Activated CD4-positive, alpha-beta T cell treated with anti-CD3 and anti-CD28 coated beads for 48 hours (primary cell): ENCODE measurements at regions not wholly inside any gene's neighbourhood (a gene's known extent, or its start where the extent isn't known, plus 50 kb on each side); places are given as distances from the start of the nearest gene placed in this dataset.
"Not testable (repeated sequence)": the region's sequence is repeated elsewhere in the genome, so short reads cannot be mapped to it uniquely, and the experiment has no call there.

Experiments
- DNase-seq: peaks from one replicate; pipeline ENCODE4 v3.0.0-alpha.2; 2020

- no peak for DNase-seq
These were observed 504.1 kb downstream of the RPL10L start for GRCh38 chr14:46147452-46147851.

- DNase-seq, result no peak
These were observed 504.6 kb downstream of the RPL10L start for GRCh38 chr14:46147024-46147423.

GRCh38 chr14:46140445-46140844, 511.1 kb downstream of the RPL10L start:
- DNase-seq, result no peak

GRCh38 chr14:46139649-46140048, 511.9 kb downstream of the RPL10L start:
- DNase-seq, result no peak

- no peak for DNase-seq
These were observed 513.8 kb downstream of the RPL10L start for GRCh38 chr14:46137786-46138185.

- DNase-seq, result no peak
These were observed 515.1 kb downstream of the RPL10L start for GRCh38 chr14:46136456-46136855.

GRCh38 chr14:46108228-46108627, 543.4 kb downstream of the RPL10L start:
- no peak for DNase-seq

GRCh38 chr14:46100901-46101300, 550.7 kb downstream of the RPL10L start:
- DNase-seq, result not testable (repeated sequence)

- DNase-seq, result no peak
These were observed 559.8 kb downstream of the RPL10L start for GRCh38 chr14:46091819-46092218.

GRCh38 chr14:46087604-46088003, 564.0 kb downstream of the RPL10L start:
- DNase-seq, result no peak

- DNase-seq, result no peak
These were observed 577.5 kb downstream of the RPL10L start for GRCh38 chr14:46074061-46074460.

GRCh38 chr14:46063872-46064271, 587.7 kb downstream of the RPL10L start:
- DNase-seq, result no peak

- no peak for DNase-seq
These were observed 592.5 kb downstream of the RPL10L start for GRCh38 chr14:46058964-46059563.

- no peak for DNase-seq
These were observed 593.8 kb downstream of the RPL10L start for GRCh38 chr14:46057799-46058198.

GRCh38 chr14:46054526-46054925, 597.1 kb downstream of the RPL10L start:
- DNase-seq, result no peak

- DNase-seq, result no peak
These were observed 598.4 kb downstream of the RPL10L start for GRCh38 chr14:46053221-46053620.

GRCh38 chr14:46051796-46052195, 599.8 kb downstream of the RPL10L start:
- DNase-seq, result no peak

- DNase-seq, result no peak
These were observed 603.5 kb downstream of the RPL10L start for GRCh38 chr14:46048127-46048526.

GRCh38 chr14:46036099-46036498, 615.5 kb downstream of the RPL10L start:
- DNase-seq, result no peak

- no peak for DNase-seq
These were observed 617.3 kb downstream of the RPL10L start for GRCh38 chr14:46034305-46034704.

GRCh38 chr14:46018846-46019420, 632.6 kb downstream of the RPL10L start:
- no peak for DNase-seq

GRCh38 chr14:46008348-46008747, 643.2 kb downstream of the RPL10L start:
- DNase-seq, result no peak

- no peak for DNase-seq
These were observed 653.0 kb downstream of the RPL10L start for GRCh38 chr14:45998554-45998953.

GRCh38 chr14:45990252-45990651, 661.3 kb downstream of the RPL10L start:
- DNase-seq, result no peak

GRCh38 chr14:45976001-45976400, 675.6 kb downstream of the RPL10L start:
- DNase-seq, result no peak
